Astrocyte (in vitro differentiated cells and primary cell): ENCODE measurements at regions not wholly inside any gene's neighbourhood (a gene's known extent, or its start where the extent isn't known, plus 50 kb on each side); places are given as distances from the start of the nearest gene placed in this dataset.
"Not testable (repeated sequence)": the region's sequence is repeated elsewhere in the genome, so short reads cannot be mapped to it uniquely, and the experiment has no call there.

ENCODE experiments used
- DNase-seq: peaks from one replicate; pipeline ENCODE4 v3.0.0-alpha.2; 2010; ENCODE audit warnings: low read depth
- FAIRE-seq: peaks from 2 replicates; lab custom pipeline; 2011; peaks lifted over from hg19 to GRCh38; lab: Jason Lieb, UNC
- H2AFZ ChIP-seq: 2 replicates; pipeline ENCODE4 v1.6.0; 2012; ENCODE audit warnings: low read depth, low read length, inconsistent platforms
- H3K27ac ChIP-seq: 2 replicates; pipeline ENCODE4 v1.5.1; 2011; ENCODE audit warnings: low read depth, low read length, inconsistent platforms
- H3K27me3 ChIP-seq: 2 replicates; pipeline ENCODE4 v1.6.0; 2011; ENCODE audit warnings: low read length, inconsistent platforms; ENCODE audit not compliant: insufficient read depth
- H3K36me3 ChIP-seq: 2 replicates; pipeline ENCODE4 v1.5.1; 2011; ENCODE audit warnings: low read length, inconsistent platforms; ENCODE audit not compliant: insufficient read depth
- H3K4me1 ChIP-seq: 2 replicates; pipeline ENCODE4 v1.5.1; 2011; ENCODE audit warnings: low read length, inconsistent platforms; ENCODE audit not compliant: insufficient read depth
- H3K4me2 ChIP-seq: 2 replicates; pipeline ENCODE4 v1.6.0; 2012; ENCODE audit warnings: low read length, inconsistent platforms
- H3K4me3 ChIP-seq: 2 replicates; pipeline ENCODE4 v1.5.1; 2011; ENCODE audit warnings: low read depth, mild to moderate bottlenecking, low read length, inconsistent platforms; ENCODE audit not compliant: insufficient read depth
- H3K79me2 ChIP-seq: 2 replicates; pipeline ENCODE4 v1.6.0; 2012; ENCODE audit warnings: mild to moderate bottlenecking, low read length, inconsistent platforms; ENCODE audit not compliant: insufficient read depth
- H3K9ac ChIP-seq: 2 replicates; pipeline ENCODE4 v1.6.0; 2012; ENCODE audit warnings: mild to moderate bottlenecking, low read length, inconsistent platforms
- H3K9me3 ChIP-seq: 2 replicates; pipeline ENCODE4 v1.5.1; 2012; ENCODE audit warnings: low read depth, mild to moderate bottlenecking, low read length, inconsistent platforms; ENCODE audit not compliant: insufficient read depth
- H4K20me1 ChIP-seq: 2 replicates; pipeline ENCODE4 v1.6.0; 2012; ENCODE audit warnings: low read length, inconsistent platforms; ENCODE audit not compliant: insufficient read depth
- H3K27ac Mint-ChIP-seq: one replicate; pipeline ENCODE4 v1.8.0; 2021; ENCODE audit warnings: mild to moderate bottlenecking, mixed read lengths; ENCODE audit not compliant: unreplicated experiment
- H3K27me3 Mint-ChIP-seq: one replicate; pipeline ENCODE4 v1.8.0; 2021; ENCODE audit warnings: low read depth, mixed read lengths; ENCODE audit not compliant: unreplicated experiment
- H3K36me3 Mint-ChIP-seq: one replicate; pipeline ENCODE4 v1.8.0; 2021; ENCODE audit warnings: low read depth, mixed read lengths; ENCODE audit not compliant: unreplicated experiment
- H3K4me1 Mint-ChIP-seq: one replicate; pipeline ENCODE4 v1.8.0; 2021; ENCODE audit warnings: low read depth, mixed read lengths; ENCODE audit not compliant: unreplicated experiment
- H3K4me3 Mint-ChIP-seq: one replicate; pipeline ENCODE4 v1.8.0; 2021; ENCODE audit warnings: mild to moderate bottlenecking, moderate library complexity, mixed read lengths; ENCODE audit not compliant: unreplicated experiment
- H3K9me3 Mint-ChIP-seq: one replicate; pipeline ENCODE4 v1.8.0; 2021; ENCODE audit warnings: mild to moderate bottlenecking, mixed read lengths; ENCODE audit not compliant: unreplicated experiment
- CTCF ChIP-seq: IDR thresholded peaks from 2 replicates; pipeline ENCODE4 v1.5.1; 2011; ENCODE audit warnings: low read depth, mild to moderate bottlenecking, inconsistent platforms, low read length, moderate library complexity; ENCODE audit not compliant: insufficient read depth
- EZH2 ChIP-seq: IDR thresholded peaks from 2 replicates; pipeline ENCODE4 v1.6.1; 2012; ENCODE audit warnings: mild to moderate bottlenecking, low read length, inconsistent platforms; ENCODE audit not compliant: insufficient read depth

DNA sequence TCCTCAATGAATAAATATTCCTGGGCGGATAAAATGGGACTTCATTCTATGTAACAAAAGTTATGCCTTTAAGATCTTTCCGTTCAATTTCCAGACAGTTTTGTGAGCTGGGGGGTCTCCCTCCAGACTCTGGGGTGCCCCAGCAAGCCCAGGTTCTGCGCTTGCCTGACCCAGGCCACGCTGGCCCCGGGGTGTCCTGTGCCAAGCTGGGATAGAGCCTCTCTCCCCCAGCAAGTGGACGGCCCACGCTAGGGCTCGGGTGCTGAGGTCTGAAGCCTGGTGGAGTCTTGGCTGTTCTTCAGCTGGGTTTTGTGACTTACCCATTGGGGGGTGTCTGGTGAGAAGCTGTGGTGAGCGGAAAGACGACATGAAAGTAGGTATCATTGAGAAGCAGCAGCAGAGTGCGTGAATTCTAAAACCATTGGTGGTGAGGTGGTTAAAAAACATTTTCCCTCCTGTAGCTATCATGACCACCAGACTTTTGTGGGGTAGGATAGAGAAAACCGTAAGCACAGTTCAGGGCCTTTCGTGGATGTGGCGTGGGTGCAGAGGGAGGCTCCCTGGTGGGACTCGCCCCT is 346.8 kb downstream of the ANAPC1 start:
- Histone ChIP-seq H3K27ac (no peak overlapping the region), H4K20me1 (no peaks in the 10 kb centered on the region), H3K9me3 (no peaks in the 10 kb centered on the region), H3K79me2 (no peaks in the 10 kb centered on the region), H3K4me3 (no peak overlapping the region), H3K4me1 (peaks cover 23% of the 10 kb centered on the region), H3K9ac (no peak overlapping the region), H3K36me3 (no peaks in the 10 kb centered on the region), H3K4me2 (no peak overlapping the region), H2AFZ (no peak overlapping the region), H3K27me3 (no peaks in the 10 kb centered on the region)
- Mint-ChIP-seq H3K4me1 (peaks cover 17% of the 10 kb centered on the region), H3K9me3 (no peaks in the 10 kb centered on the region), H3K27me3 (no peaks in the 10 kb centered on the region), H3K27ac (no peak overlapping the region), H3K36me3 (no peaks in the 10 kb centered on the region), H3K4me3 (no peak overlapping the region)
- TF ChIP-seq CTCF (no peak), EZH2 (no peak)
- DNase-seq (no peak), FAIRE-seq (no peak)

DNA sequence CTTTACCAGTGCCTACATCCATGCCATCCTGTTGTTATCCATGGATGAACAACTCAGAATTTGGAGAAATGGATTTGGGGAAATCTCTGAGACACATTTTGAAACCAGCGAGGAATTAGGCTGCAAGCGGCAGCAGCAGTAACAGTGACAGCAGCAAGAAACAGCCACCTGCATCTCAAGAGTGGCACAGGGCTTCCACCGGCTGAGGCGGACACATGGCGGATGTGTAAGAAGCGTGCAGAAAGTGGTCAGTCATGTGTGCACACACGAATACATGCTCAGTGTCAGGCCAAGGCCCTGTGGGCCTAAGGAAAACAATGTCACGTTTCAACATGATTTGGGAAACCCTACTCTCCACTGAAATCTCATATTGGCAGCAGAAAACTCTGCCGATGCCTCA is 344.0 kb downstream of the ANAPC1 start:
- H3K9ac ChIP-seq, H3K27me3 Mint-ChIP-seq, DNase-seq, H3K36me3 Mint-ChIP-seq, H3K9me3 Mint-ChIP-seq, H3K4me2 ChIP-seq, H3K79me2 ChIP-seq, H3K4me3 Mint-ChIP-seq, H3K27ac ChIP-seq, H3K27me3 ChIP-seq, H3K4me3 ChIP-seq, H3K4me1 ChIP-seq, H3K36me3 ChIP-seq, H4K20me1 ChIP-seq, H3K27ac Mint-ChIP-seq, H3K4me1 Mint-ChIP-seq, FAIRE-seq, H3K9me3 ChIP-seq, H2AFZ ChIP-seq: not testable (repeated sequence)

DNA sequence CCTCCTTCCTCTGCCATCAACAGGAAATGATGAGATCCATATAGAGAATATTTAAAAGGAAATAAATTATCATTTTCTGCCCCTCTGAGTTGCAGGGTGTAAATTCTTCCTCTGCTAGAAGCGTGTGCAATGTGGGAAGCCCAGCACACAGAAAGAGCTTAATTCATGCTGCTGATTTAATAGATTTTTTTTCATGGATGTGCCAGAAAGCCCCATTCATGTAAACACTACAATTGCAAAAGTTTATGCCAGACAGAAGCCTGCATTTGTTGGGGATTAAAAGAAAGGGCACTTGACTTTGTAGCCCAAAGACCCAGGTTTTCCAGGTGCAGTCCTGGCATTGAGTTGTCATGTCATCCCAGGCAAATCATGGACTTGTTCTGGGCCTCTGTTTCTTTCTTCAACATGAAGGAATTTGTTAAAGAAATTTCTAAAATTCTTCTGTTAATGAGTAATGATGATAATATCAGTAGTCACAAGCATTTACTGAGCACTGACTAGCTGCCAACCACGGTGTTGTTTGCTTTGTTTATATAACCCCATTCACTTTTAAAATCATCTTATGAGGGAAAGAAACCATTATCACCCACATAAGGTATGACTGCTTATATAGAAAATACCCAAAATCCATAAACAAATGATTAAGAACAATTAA is 341.7 kb downstream of the ANAPC1 start:
- H3K36me3 ChIP-seq, H3K4me2 ChIP-seq, H3K27me3 Mint-ChIP-seq, H3K79me2 ChIP-seq, H2AFZ ChIP-seq, H3K4me3 Mint-ChIP-seq, H3K4me3 ChIP-seq, H3K4me1 Mint-ChIP-seq, H3K9me3 ChIP-seq, H3K4me1 ChIP-seq, H3K36me3 Mint-ChIP-seq, H3K27me3 ChIP-seq, H3K9me3 Mint-ChIP-seq, H4K20me1 ChIP-seq, H3K27ac ChIP-seq, H3K27ac Mint-ChIP-seq, H3K9ac ChIP-seq: not testable (repeated sequence)
- peak; percentile 75 for DNase-seq
- peak; percentile 63 for FAIRE-seq

GRCh38 chr2:111544006-111544405 is 340.0 kb downstream of the ANAPC1 start:
- H3K4me2 ChIP-seq, H2AFZ ChIP-seq, H3K4me1 Mint-ChIP-seq, H3K27ac ChIP-seq, H3K27me3 Mint-ChIP-seq, FAIRE-seq, H3K36me3 Mint-ChIP-seq, H3K4me1 ChIP-seq, H3K9me3 Mint-ChIP-seq, H3K4me3 Mint-ChIP-seq, H3K79me2 ChIP-seq, H4K20me1 ChIP-seq, H3K27ac Mint-ChIP-seq, H3K27me3 ChIP-seq, H3K36me3 ChIP-seq, DNase-seq, H3K9ac ChIP-seq, H3K4me3 ChIP-seq, H3K9me3 ChIP-seq: not testable (repeated sequence)

- H3K36me3 ChIP-seq, H3K4me3 ChIP-seq, H3K27me3 ChIP-seq, H4K20me1 ChIP-seq, H3K27me3 Mint-ChIP-seq, H3K4me2 ChIP-seq, H3K9me3 Mint-ChIP-seq, H3K4me1 Mint-ChIP-seq, H3K79me2 ChIP-seq, H3K4me3 Mint-ChIP-seq, H3K27ac Mint-ChIP-seq, FAIRE-seq, H3K4me1 ChIP-seq, H3K27ac ChIP-seq, H3K9ac ChIP-seq, H2AFZ ChIP-seq, H3K36me3 Mint-ChIP-seq, DNase-seq, H3K9me3 ChIP-seq: not testable (repeated sequence)
These were observed 338.1 kb downstream of the ANAPC1 start for GRCh38 chr2:111545723-111546431.
